Panc1 (cell line): ENCODE measurements at regions not wholly inside any gene's neighbourhood (a gene's known extent, or its start where the extent isn't known, plus 50 kb on each side); places are given as distances from the start of the nearest gene placed in this dataset.

Source experiments
- CTCF ChIP-seq: fragments of 450-650 bp; IDR thresholded peaks from 2 replicates; pipeline ENCODE4 v1.5.1; 2017; ENCODE audit warnings: mild to moderate bottlenecking
- POLR2AphosphoS5 ChIP-seq: IDR thresholded peaks from 2 replicates; pipeline ENCODE4 v1.6.1; 2012; ENCODE audit warnings: mild to moderate bottlenecking, low read depth, low read length, moderate library complexity

GRCh38 chr5:14035859-14036503, 91.5 kb upstream of the DNAH5 start:
- TF ChIP-seq CTCF (no peak), POLR2AphosphoS5 (peak; percentile 80; the same call in 1 of the 2 replicates)
